MM.1S (cell line): ENCODE measurements at regions not wholly inside any gene's neighbourhood (a gene's known extent, or its start where the extent isn't known, plus 50 kb on each side); places are given as distances from the start of the nearest gene placed in this dataset.

Experiments
- DNase-seq: peaks from one replicate; pipeline ENCODE4 v3.0.0-alpha.2; 2015
- H2AFZ ChIP-seq: fragments of 300-600 bp; sonication (generic); 2 replicates; pipeline ENCODE4 v1.6.0; 2016; ENCODE audit warnings: antibody characterized with exemption, low read length
- H3F3A ChIP-seq: fragments of 300-600 bp; sonication (generic); 2 replicates; pipeline ENCODE4 v1.6.1; 2016; ENCODE audit warnings: mild to moderate bottlenecking, antibody characterized with exemption, low read length, moderate library complexity, mixed read lengths; ENCODE audit not compliant: insufficient read depth
- H3K27ac ChIP-seq: fragments of 300-600 bp; sonication (generic); 2 replicates; pipeline ENCODE4 v1.5.1; 2016; ENCODE audit warnings: mild to moderate bottlenecking, low read length
- H3K27me3 ChIP-seq: fragments of 300-600 bp; sonication (generic); replicated peaks from 2 replicates; pipeline ENCODE4 v1.6.0; 2016; ENCODE audit warnings: low read length; ENCODE audit not compliant: insufficient read depth
- H3K36me3 ChIP-seq: fragments of 300-600 bp; sonication (generic); replicated peaks from 2 replicates; pipeline ENCODE4 v1.6.1; 2016; ENCODE audit warnings: mild to moderate bottlenecking, low read length, mixed read lengths; ENCODE audit not compliant: insufficient read depth
- H3K4me1 ChIP-seq: fragments of 300-600 bp; sonication (generic); 2 replicates; pipeline ENCODE4 v1.6.1; 2016; ENCODE audit warnings: low read length, mixed read lengths
- H3K4me2 ChIP-seq: fragments of 300-600 bp; sonication (generic); 2 replicates; pipeline ENCODE4 v1.6.0; 2016; ENCODE audit warnings: low read depth, low read length
- H3K4me3 ChIP-seq: fragments of 300-600 bp; sonication (generic); 2 replicates; pipeline ENCODE4 v1.5.1; 2016; ENCODE audit warnings: low read length, mixed read lengths
- H3K79me2 ChIP-seq: fragments of 300-600 bp; sonication (generic); 2 replicates; pipeline ENCODE4 v1.6.1; 2016; ENCODE audit warnings: mixed run types, low read length, mixed read lengths
- H3K9ac ChIP-seq: fragments of 300-600 bp; sonication (generic); 2 replicates; pipeline ENCODE4 v1.6.1; 2016; ENCODE audit warnings: low read length, mixed read lengths
- H3K9me2 ChIP-seq: fragments of 300-600 bp; sonication (generic); replicated peaks from 2 replicates; pipeline ENCODE4 v1.6.1; 2016; ENCODE audit warnings: mild to moderate bottlenecking, low read length, mixed read lengths; ENCODE audit not compliant: insufficient read depth
- H3K9me3 ChIP-seq: fragments of 300-600 bp; sonication (generic); replicated peaks from 2 replicates; pipeline ENCODE4 v1.6.1; 2016; ENCODE audit warnings: mild to moderate bottlenecking, low read length, mixed read lengths; ENCODE audit not compliant: insufficient read depth
- H4K20me1 ChIP-seq: fragments of 300-600 bp; sonication (generic); 2 replicates; pipeline ENCODE4 v1.6.1; 2016; ENCODE audit warnings: mild to moderate bottlenecking, low read length, moderate library complexity, mixed read lengths; ENCODE audit not compliant: insufficient read depth
- EZH2 ChIP-seq: fragments of 300-600 bp; sonication (generic); optimal IDR thresholded peaks from 2 replicates; pipeline ENCODE3; 2017; ENCODE audit warnings: low read depth, mild to moderate bottlenecking, antibody characterized with exemption, low read length, mixed read lengths
- EZH2phosphoT487 ChIP-seq: fragments of 300-600 bp; sonication (generic); IDR thresholded peaks from 2 replicates; pipeline ENCODE4 v1.6.1; 2018; ENCODE audit warnings: antibody characterized with exemption, low read length
- TF ChIP-seq, protein P1 (sequence below): fragments of 300-600 bp; sonication (generic); IDR thresholded peaks from 2 replicates; pipeline ENCODE4 v1.5.1; 2016; ENCODE audit warnings: antibody characterized with exemption, low read length, mixed read lengths

DNA sequence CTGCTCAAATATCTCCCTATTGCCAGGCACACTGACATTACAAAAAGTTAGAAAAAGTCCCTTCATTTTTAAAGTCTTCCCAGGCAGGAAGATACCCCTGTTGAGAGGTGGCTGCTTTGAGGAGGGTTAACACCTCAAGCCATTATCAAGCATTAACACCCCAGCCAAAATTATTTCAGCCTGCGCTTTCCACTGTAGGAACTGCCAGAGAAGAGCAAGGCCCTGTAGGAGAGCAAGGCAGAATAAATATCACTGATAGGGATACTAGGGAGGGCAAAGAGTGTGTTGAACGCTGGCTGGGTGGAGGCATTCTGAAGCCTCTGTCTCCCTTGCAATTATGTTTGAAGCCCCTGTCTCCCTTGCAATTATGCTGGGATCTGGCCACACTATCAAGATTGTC is 1020.7 kb upstream of the CELF4 start:
- H3K9ac ChIP-seq = no peak overlapping the region
- no peaks in the 10 kb centered on the region for H3K27me3 ChIP-seq
- H4K20me1 ChIP-seq = no peaks in the 10 kb centered on the region
- no peak overlapping the region for H2AFZ ChIP-seq
- DNase-seq = no peak
- no peak overlapping the region for H3K4me3 ChIP-seq
- H3K4me2 ChIP-seq = no peak overlapping the region
- H3K36me3 ChIP-seq = no peaks in the 10 kb centered on the region
- no peaks in the 10 kb centered on the region for H3K4me1 ChIP-seq
- H3K9me3 ChIP-seq = no peaks in the 10 kb centered on the region
- H3K79me2 ChIP-seq = no peaks in the 10 kb centered on the region
- no peaks in the 10 kb centered on the region for H3K9me2 ChIP-seq
- no peaks in the 10 kb centered on the region for H3F3A ChIP-seq
- H3K27ac ChIP-seq = no peak overlapping the region
- TF ChIP-seq EZH2phosphoT487 (no peak), EZH2 (no peak)

DNA sequence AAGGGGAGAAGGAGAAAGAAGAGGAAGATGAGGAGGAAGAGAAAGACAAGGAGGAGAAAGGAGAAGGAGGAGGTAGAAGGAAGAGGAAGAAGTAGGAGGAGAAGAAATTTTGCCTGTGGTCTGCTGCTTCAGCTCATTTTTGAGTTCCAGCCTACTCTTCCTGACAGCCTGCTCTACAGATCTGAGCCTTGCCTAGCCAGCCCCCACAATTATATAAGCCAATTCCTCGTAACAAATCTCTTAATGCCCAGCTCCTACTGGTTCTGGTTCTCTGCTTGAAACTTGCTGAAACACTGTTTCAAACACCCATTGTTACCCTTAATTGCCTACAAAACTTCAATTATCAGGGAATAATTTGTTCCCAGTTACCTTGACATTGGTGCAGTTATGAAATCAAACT is 1014.2 kb upstream of the CELF4 start:
- no peaks in the 10 kb centered on the region for H3K79me2 ChIP-seq
- H3K27me3 ChIP-seq = no peaks in the 10 kb centered on the region
- no peak overlapping the region for H3K4me2 ChIP-seq
- peaks cover 16% of the 10 kb centered on the region for H3F3A ChIP-seq
- H3K27ac ChIP-seq = no peak overlapping the region
- no peak for DNase-seq
- H3K9me2 ChIP-seq = no peaks in the 10 kb centered on the region
- H3K9me3 ChIP-seq = no peaks in the 10 kb centered on the region
- no peaks in the 10 kb centered on the region for H4K20me1 ChIP-seq
- no peak for TF ChIP-seq EZH2
- TF ChIP-seq, protein P1, sequence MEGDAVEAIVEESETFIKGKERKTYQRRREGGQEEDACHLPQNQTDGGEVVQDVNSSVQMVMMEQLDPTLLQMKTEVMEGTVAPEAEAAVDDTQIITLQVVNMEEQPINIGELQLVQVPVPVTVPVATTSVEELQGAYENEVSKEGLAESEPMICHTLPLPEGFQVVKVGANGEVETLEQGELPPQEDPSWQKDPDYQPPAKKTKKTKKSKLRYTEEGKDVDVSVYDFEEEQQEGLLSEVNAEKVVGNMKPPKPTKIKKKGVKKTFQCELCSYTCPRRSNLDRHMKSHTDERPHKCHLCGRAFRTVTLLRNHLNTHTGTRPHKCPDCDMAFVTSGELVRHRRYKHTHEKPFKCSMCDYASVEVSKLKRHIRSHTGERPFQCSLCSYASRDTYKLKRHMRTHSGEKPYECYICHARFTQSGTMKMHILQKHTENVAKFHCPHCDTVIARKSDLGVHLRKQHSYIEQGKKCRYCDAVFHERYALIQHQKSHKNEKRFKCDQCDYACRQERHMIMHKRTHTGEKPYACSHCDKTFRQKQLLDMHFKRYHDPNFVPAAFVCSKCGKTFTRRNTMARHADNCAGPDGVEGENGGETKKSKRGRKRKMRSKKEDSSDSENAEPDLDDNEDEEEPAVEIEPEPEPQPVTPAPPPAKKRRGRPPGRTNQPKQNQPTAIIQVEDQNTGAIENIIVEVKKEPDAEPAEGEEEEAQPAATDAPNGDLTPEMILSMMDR = no peak
- TF ChIP-seq EZH2phosphoT487 = no peak
- H2AFZ ChIP-seq = no peak overlapping the region
- H3K36me3 ChIP-seq = no peaks in the 10 kb centered on the region
- peaks cover 19% of the 10 kb centered on the region for H3K4me1 ChIP-seq
- H3K9ac ChIP-seq = no peak overlapping the region
- no peak overlapping the region for H3K4me3 ChIP-seq

DNA sequence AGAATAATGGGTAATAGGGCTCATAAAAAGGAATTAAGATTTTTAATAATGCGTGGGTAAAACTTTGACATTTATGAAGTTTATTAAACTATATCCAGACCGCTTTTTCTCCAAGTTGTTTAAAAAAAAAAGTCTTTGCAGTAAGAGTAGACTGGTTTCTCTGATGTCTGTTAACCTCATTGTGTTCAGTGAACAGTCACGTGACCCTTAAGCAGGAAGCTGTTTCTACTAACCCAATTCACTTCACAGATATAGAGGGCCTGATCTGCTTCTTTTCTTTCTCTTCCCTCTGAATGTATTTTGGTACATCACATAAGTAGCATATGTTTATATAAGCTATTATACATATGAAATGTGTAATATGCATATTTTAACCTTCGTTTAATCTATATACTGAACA is 1011.3 kb upstream of the CELF4 start:
- H3K9me3 ChIP-seq = no peaks in the 10 kb centered on the region
- no peak overlapping the region for H3K9ac ChIP-seq
- no peaks in the 10 kb centered on the region for H3K79me2 ChIP-seq
- no peaks in the 10 kb centered on the region for H4K20me1 ChIP-seq
- H3K4me3 ChIP-seq = no peak overlapping the region
- peak; percentile 13 for DNase-seq
- no peaks in the 10 kb centered on the region for H3K36me3 ChIP-seq
- 0 out of 2 replicates have a peak overlapping the region, but pooled peaks have one; percentile 89 for H3K4me2 ChIP-seq
- no peak overlapping the region for H3K27ac ChIP-seq
- peaks cover 16% of the 10 kb centered on the region for H3F3A ChIP-seq
- peaks cover 21% of the 10 kb centered on the region for H3K4me1 ChIP-seq
- no peak overlapping the region for H2AFZ ChIP-seq
- H3K9me2 ChIP-seq = no peaks in the 10 kb centered on the region
- no peaks in the 10 kb centered on the region for H3K27me3 ChIP-seq
- TF ChIP-seq EZH2phosphoT487 (no peak), EZH2 (no peak)
- TF ChIP-seq, protein P1 = no peak

DNA sequence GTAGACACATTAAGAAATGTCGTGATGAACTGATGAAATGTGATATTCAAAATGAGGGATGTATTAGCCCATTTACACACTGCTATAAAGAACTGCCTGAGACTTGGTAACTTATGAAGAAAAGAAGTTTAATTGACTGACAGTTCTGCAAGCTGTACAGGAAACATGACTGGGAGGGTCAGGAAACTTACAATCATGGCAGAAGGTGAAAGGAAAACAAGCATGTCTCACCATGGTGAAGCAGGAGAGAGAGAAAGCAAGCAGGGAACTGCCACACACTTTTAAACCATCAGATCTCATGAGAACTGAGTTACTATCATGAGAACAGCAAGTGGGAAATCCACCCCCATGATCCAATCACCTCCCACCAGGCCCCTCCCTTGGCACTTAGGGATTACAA is 1010.8 kb upstream of the CELF4 start:
- Histone ChIP-seq H4K20me1 (no peaks in the 10 kb centered on the region), H2AFZ (no peak overlapping the region), H3K27me3 (no peaks in the 10 kb centered on the region), H3F3A (peaks cover 16% of the 10 kb centered on the region), H3K9me3 (no peaks in the 10 kb centered on the region), H3K27ac (peak overlapping the region; percentile 80; the same call in 1 of the 2 replicates), H3K9me2 (no peaks in the 10 kb centered on the region), H3K9ac (peak overlapping the region; percentile 41; the same call in 1 of the 2 replicates), H3K79me2 (no peaks in the 10 kb centered on the region), H3K36me3 (no peaks in the 10 kb centered on the region), H3K4me3 (peak overlapping the region; percentile 53), H3K4me2 (peak overlapping the region; percentile 89), H3K4me1 (peaks cover 21% of the 10 kb centered on the region)
- TF ChIP-seq EZH2phosphoT487 = no peak
- TF ChIP-seq, protein P1 = no peak
- no peak for TF ChIP-seq EZH2
- peak; percentile 72 for DNase-seq
